Endothelial cell (in vitro differentiated cells): ENCODE measurements at regions not wholly inside any gene's neighbourhood (a gene's known extent, or its start where the extent isn't known, plus 50 kb on each side); places are given as distances from the start of the nearest gene placed in this dataset.

ENCODE experiments used
- DNase-seq: peaks from one replicate; pipeline ENCODE4 v3.0.0; 2021; ENCODE audit warnings: low spot score
- H3K27ac Mint-ChIP-seq: one replicate; pipeline ENCODE4 v1.8.0; 2021; ENCODE audit warnings: mixed read lengths, inconsistent platforms; ENCODE audit not compliant: unreplicated experiment
- H3K27me3 Mint-ChIP-seq: one replicate; pipeline ENCODE4 v1.8.0; 2021; ENCODE audit warnings: mild to moderate bottlenecking, moderate library complexity, mixed read lengths, inconsistent platforms; ENCODE audit not compliant: unreplicated experiment
- H3K36me3 Mint-ChIP-seq: one replicate; pipeline ENCODE4 v1.8.0; 2021; ENCODE audit warnings: mild to moderate bottlenecking, low read depth, mixed read lengths, inconsistent platforms; ENCODE audit not compliant: unreplicated experiment
- H3K4me1 Mint-ChIP-seq: one replicate; pipeline ENCODE4 v1.8.0; 2021; ENCODE audit warnings: mild to moderate bottlenecking, mixed read lengths, inconsistent platforms; ENCODE audit not compliant: unreplicated experiment
- H3K4me3 Mint-ChIP-seq: one replicate; pipeline ENCODE4 v1.8.0; 2021; ENCODE audit warnings: mild to moderate bottlenecking, mixed read lengths, inconsistent platforms; ENCODE audit not compliant: unreplicated experiment
- H3K9me3 Mint-ChIP-seq: one replicate; pipeline ENCODE4 v1.8.0; 2021; ENCODE audit warnings: mixed read lengths, inconsistent platforms; ENCODE audit not compliant: unreplicated experiment
- CTCF ChIP-seq: fragments of 200-600 bp; sonication (generic); IDR thresholded peaks from one replicate; pipeline ENCODE4 v1.5.0; 2021; ENCODE audit warnings: antibody characterized with exemption; ENCODE audit not compliant: unreplicated experiment

GRCh38 chr2:774436-774835 is 97.2 kb upstream of the TMEM18 start:
- TF ChIP-seq CTCF: no peak
- Mint-ChIP-seq H3K4me1 (peaks cover 3% of the 10 kb centered on the region), H3K36me3 (no peaks in the 10 kb centered on the region), H3K9me3 (no peaks in the 10 kb centered on the region), H3K4me3 (no peak overlapping the region), H3K27me3 (peaks cover 6% of the 10 kb centered on the region), H3K27ac (no peak overlapping the region)
- no peak for DNase-seq

- no peak overlapping the region for H3K27ac Mint-ChIP-seq
- no peaks in the 10 kb centered on the region for H3K36me3 Mint-ChIP-seq
- H3K27me3 Mint-ChIP-seq: peaks cover 5% of the 10 kb centered on the region
- DNase-seq: no peak
- no peak for TF ChIP-seq CTCF
- H3K4me1 Mint-ChIP-seq: peaks cover 3% of the 10 kb centered on the region
- no peak overlapping the region for H3K4me3 Mint-ChIP-seq
- H3K9me3 Mint-ChIP-seq: no peaks in the 10 kb centered on the region
Measured at GRCh38 chr2:773256-774160, 96.3 kb upstream of the TMEM18 start.

- no peak overlapping the region for H3K4me3 Mint-ChIP-seq
- H3K27ac Mint-ChIP-seq: no peak overlapping the region
- no peaks in the 10 kb centered on the region for H3K36me3 Mint-ChIP-seq
- H3K27me3 Mint-ChIP-seq: peaks cover 3% of the 10 kb centered on the region
- peaks cover 3% of the 10 kb centered on the region for H3K4me1 Mint-ChIP-seq
- DNase-seq: no peak
- TF ChIP-seq CTCF: no peak
- no peaks in the 10 kb centered on the region for H3K9me3 Mint-ChIP-seq
Measured at GRCh38 chr2:771538-771937, 94.3 kb upstream of the TMEM18 start.

- Mint-ChIP-seq H3K9me3 (no peaks in the 10 kb centered on the region), H3K36me3 (no peaks in the 10 kb centered on the region), H3K27ac (no peak overlapping the region), H3K27me3 (peaks cover 3% of the 10 kb centered on the region), H3K4me3 (no peak overlapping the region), H3K4me1 (peaks cover 3% of the 10 kb centered on the region)
- DNase-seq: no peak
- TF ChIP-seq CTCF: no peak
Measured at GRCh38 chr2:770776-771175, 93.6 kb upstream of the TMEM18 start.

GRCh38 chr2:769771-770170 is 92.6 kb upstream of the TMEM18 start:
- Mint-ChIP-seq H3K36me3 (no peaks in the 10 kb centered on the region), H3K9me3 (no peaks in the 10 kb centered on the region), H3K27ac (no peak overlapping the region), H3K4me3 (no peak overlapping the region), H3K4me1 (peaks cover 3% of the 10 kb centered on the region), H3K27me3 (peaks cover 3% of the 10 kb centered on the region)
- no peak for TF ChIP-seq CTCF
- no peak for DNase-seq
